DMS 273 (cell line): ENCODE measurements at regions not wholly inside any gene's neighbourhood (a gene's known extent, or its start where the extent isn't known, plus 50 kb on each side); places are given as distances from the start of the nearest gene placed in this dataset.
"Not testable (repeated sequence)": the region's sequence is repeated elsewhere in the genome, so short reads cannot be mapped to it uniquely, and the experiment has no call there.

Experiments used
- DNase-seq: peaks from one replicate; lab custom pipeline; 2025; ENCODE audit not compliant: unreplicated experiment; lab: John Stamatoyannopoulos, UW

DNA sequence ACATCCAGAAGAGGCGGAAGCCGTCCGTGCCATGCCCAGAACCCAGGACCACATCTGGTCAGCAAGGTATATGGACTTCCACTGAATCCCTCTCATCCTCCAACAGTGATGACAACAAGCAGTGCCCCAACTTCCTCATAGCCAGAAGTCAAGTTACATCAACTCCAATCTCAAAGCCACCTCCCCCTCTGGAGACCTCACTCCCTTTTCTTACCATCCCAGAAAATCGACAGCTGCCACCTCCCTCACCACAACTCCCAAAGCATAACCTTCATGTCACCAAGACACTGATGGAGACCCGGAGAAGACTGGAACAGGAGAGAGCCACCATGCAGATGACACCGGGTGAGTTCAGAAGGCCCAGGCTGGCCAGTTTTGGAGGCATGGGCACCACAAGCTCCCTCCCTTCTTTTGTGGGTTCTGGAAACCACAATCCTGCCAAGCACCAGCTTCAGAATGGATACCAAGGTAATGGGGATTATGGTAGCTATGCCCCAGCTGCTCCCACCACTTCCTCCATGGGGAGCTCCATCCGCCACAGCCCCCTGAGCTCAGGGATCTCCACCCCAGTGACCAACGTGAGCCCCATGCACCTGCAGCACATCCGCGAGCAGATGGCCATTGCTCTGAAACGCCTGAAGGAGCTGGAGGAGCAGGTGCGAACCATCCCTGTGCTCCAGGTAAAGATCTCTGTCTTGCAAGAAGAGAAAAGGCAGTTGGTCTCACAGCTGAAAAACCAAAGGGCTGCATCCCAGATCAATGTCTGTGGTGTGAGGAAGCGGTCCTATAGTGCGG lies 130.3 kb upstream of the DMRT1 start:
- DNase-seq = no peak

DNA sequence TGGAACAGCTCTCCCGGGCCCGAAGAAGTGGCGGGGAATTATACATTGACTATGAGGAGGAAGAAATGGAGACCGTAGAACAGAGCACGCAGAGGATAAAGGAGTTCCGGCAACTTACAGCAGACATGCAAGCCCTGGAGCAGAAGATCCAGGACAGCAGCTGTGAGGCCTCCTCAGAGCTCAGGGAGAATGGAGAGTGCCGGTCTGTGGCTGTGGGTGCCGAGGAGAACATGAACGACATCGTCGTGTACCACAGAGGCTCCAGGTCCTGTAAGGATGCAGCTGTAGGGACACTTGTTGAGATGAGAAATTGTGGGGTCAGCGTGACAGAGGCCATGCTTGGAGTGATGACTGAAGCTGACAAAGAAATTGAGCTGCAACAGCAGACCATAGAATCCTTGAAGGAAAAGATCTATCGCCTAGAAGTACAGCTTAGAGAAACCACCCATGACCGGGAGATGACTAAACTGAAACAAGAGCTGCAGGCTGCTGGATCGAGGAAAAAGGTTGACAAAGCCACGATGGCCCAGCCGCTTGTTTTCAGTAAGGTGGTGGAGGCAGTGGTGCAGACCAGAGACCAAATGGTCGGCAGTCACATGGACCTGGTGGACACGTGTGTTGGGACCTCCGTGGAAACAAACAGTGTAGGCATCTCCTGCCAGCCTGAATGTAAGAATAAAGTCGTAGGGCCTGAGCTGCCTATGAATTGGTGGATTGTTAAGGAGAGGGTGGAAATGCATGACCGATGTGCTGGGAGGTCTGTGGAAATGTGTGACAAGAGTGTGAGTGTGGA lies 129.5 kb upstream of the DMRT1 start:
- no peak for DNase-seq

DNA sequence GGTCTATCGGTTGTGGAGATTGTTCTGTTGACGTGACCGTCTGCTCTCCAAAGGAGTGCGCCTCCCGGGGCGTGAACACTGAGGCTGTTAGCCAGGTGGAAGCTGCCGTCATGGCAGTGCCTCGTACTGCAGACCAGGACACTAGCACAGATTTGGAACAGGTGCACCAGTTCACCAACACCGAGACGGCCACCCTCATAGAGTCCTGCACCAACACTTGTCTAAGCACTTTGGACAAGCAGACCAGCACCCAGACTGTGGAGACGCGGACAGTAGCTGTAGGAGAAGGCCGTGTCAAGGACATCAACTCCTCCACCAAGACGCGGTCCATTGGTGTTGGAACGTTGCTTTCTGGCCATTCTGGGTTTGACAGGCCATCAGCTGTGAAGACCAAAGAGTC lies 128.9 kb upstream of the DMRT1 start:
- no peak for DNase-seq

- no peak for DNase-seq
Measured at GRCh38 chr9:713091-713490, 128.4 kb upstream of the DMRT1 start.

DNA sequence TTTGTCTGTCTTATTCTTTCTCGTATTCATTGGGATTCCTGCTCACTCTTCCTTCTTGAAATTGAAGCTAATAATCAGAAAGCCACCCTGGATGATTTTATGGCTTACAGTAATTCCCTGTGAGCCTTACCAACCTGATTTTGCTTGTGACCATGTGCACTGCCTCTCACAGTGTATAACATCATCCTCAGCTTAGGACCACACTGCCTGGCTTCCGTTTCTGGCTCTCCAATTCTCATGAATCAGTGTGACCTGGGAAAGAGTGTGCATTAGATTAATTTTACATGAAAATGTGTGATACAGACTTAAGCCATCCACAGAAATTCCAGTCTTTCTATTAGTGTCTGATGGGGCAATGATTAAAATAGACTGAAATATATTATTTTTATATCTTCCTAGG lies 126.8 kb upstream of the DMRT1 start:
- DNase-seq = no peak

DNA sequence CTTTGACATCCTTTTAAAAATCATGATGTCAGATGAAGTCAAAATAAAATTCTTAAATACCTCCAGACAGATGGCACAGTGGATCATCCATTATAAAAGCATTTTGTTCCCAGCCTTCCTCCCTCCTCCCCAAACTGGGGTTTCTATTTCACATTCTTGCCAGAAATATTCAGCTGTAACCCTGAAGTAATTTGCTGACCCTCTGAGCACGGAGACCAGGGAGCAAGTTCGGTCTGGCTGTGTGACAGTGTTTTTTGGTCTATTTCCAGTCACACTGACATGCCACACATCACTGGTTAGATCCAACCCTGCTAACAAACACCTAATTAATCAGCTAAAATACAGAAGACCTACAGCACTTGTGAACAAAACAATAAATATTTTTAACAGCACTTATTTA lies 126.2 kb upstream of the DMRT1 start:
- DNase-seq = no peak

DNA sequence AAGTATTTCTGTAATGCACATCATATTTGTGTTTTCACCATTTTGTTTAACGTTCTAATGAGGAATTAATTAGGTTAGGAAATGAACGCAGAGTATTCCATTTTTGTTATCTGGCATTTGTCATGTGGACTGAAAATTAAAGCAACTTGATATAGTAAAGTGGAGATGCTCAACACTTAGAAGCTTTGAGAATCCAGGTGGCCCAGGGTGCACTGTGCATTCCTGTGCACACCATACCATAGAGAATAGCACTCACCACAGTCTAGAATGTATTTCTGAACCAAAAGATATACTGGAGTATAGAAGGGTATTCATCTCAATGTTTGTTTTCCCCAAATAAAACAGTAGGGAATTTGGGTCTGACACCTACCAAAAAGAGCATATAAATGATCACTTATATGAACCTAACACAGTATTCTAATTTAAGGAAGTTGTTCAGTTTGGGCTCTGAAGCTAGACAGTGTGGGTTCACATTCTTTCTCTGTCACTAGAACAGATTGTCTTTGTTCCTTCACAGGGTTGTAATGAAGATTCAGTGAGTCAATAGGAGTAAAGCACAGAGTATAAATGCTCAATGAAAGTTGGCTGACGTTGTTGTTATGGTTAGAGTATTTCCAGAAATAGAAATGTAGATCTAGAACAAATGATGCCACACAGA lies 125.6 kb upstream of the DMRT1 start:
- no peak for DNase-seq

- DNase-seq = no peak
Measured at GRCh38 chr9:717722-718121, 123.8 kb upstream of the DMRT1 start.

- DNase-seq = no peak
Measured at GRCh38 chr9:720239-720881, 121.1 kb upstream of the DMRT1 start.

DNA sequence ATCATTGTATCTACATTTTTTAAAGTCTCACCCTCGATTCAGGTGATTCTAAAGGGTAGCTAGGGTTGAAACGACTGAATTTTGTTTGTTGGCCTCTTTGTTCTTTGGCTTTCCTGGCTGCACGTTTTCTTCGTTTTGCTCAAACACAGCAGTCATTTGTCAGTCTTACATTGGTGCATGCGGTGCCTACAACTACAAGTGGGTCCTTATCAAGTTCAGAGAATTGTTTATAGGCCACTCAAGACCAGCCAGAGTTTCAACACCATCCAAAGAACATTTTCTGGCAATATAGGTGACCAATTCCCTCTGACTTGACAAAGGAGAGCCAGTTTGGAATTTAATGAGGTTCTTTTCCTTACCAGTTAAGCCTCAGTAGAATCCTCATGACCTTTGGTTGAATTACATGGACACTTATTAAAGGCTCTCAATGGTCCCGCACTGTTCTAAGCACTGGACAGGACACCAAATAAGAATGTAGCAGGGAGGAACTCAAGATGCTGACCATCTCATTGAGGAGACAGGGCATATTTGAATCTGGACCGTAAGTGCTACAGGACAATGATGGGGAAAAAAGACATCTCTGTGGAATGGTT lies 119.0 kb upstream of the DMRT1 start:
- no peak for DNase-seq

- not testable (repeated sequence) for DNase-seq
Measured at GRCh38 chr9:724461-724860, 117.0 kb upstream of the DMRT1 start.

DNA sequence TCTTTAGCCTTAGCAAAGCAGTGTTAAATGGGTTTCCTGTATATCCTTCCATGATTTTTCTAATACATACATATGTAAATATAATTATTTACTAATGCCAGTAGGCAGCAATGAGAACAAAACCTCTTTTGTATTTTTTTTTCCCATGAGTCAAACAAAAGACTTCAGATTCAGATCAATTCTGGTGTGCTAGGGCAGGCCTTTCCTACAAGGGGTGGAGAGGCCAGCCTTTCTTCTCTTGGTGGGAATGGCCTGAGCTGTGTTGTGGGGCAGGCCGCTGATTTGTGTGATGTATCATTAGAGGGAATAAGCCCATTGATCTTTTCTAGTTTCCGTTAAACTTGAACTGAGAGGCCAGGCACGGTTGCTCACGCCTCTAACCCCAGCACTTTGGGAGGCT lies 115.5 kb upstream of the DMRT1 start:
- DNase-seq = no peak

DNA sequence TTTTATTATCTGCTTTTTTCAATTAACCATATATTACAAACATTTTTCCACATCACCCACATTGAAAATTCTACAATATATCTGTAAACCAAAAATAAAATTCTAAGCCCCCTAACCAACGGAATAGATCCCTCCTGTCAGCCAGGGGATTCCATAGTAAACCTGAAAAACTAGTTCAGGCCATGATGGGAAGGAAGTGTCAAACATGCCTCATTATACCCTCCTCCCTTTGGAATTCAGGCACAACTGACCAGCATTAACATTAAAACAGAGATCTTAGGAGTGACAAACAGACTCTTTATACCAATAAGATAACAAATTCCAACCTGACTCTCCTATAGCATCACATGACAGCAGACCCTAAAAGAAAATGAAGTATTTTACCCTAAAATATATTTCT lies 113.7 kb upstream of the DMRT1 start:
- DNase-seq = no peak

DNA sequence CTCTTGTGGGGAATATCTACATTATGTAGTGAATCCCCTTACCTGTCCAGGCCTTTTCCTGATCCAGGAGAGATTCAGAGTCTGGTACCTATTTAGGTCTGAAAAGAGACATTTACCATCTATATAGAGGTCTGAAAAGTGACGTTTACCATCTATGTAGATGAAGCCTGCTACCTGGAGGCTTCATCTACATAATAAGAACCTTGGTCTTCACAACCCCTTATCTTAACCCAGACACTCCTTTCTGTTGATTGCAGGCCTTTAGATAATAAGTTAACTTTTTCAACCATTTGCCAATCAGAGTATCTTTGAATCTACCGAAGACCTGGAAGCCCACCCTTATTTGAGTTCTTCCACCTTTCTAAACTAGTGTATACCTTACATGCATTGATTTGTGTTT lies 113.0 kb upstream of the DMRT1 start:
- DNase-seq = no peak

DNA sequence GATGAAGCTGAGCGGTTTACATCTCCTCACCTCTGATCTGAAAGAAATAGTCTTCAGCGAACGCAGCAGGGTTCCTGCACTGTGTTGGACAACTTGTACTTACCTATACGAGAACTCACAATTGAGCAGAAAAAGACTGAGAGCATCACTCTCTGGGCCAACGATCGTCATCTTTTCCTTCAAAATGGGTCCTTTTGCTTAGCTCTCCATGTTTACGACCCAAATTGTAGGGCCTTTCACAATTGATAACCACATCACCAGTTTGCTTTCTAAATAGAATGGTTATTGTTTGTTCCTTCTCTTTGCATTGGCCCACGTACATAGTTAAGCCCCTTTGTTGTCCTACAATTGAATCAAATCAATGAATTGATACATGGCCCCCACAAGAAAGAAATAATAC lies 110.0 kb upstream of the DMRT1 start:
- DNase-seq = no peak

- DNase-seq = no peak
Measured at GRCh38 chr9:734831-735511, 106.5 kb upstream of the DMRT1 start.

DNA sequence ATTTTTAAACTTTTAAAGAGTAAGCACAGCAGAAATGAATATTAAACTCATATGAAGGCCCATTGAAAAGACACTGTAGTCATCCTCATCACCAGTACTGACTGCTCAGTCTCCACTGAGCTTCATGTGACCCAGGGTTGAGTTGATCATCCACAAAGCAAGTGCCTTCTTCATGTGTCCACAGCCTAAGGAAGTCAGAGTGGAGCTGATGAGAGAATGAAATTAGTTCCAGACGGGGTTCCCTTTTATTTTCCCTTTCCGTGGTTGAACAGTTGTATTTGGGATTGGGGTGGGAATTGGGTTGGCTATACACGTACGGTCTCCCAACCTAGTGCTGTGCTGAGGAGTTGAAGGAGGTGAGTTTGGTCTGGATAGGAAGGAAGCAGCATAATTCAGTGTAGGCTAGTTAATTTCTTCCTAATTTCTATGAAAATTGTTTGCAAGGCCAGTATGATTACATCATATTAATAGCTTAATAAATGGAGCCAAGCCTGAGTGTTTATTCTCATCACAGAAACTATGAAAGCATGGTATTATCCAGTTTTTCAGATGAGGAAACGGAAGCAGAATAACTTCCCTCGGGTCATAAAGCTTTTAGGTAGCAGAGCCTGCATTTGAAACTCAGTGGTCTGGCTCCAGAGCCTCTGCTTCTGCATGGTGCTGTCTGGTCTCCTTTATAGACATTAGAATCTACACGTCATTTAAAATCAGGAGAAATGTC lies 103.9 kb upstream of the DMRT1 start:
- DNase-seq = no peak

- DNase-seq = no peak
Measured at GRCh38 chr9:738209-738915, 103.1 kb upstream of the DMRT1 start.

GRCh38 chr9:739362-739761 lies 102.1 kb upstream of the DMRT1 start:
- DNase-seq = no peak
